SK-N-SH treated with all-trans-retinoic acid at 6 μM for 48 hours (cell line): ENCODE measurements at regions not wholly inside any gene's neighbourhood (a gene's known extent, or its start where the extent isn't known, plus 50 kb on each side); places are given as distances from the start of the nearest gene placed in this dataset.

ENCODE experiments used
- CREB5 ChIP-seq: fragments of 250-450 bp; sonication (Bioruptor Pico); IDR thresholded peaks from 2 replicates; pipeline ENCODE4 v1.5.1; 2020; ENCODE audit warnings: low read depth, mild to moderate bottlenecking, moderate library complexity
- CSRNP3 ChIP-seq: fragments of 250-450 bp; sonication (Bioruptor Pico); IDR thresholded peaks from 2 replicates; pipeline ENCODE4 v1.5.1; 2021; ENCODE audit warnings: mild to moderate bottlenecking, moderate library complexity
- ESRRG ChIP-seq: fragments of 250-450 bp; sonication (Bioruptor Pico); IDR thresholded peaks from 2 replicates; pipeline ENCODE4 v1.6.1; 2021; ENCODE audit warnings: mild to moderate bottlenecking
- OSR1 ChIP-seq: fragments of 250-450 bp; sonication (Bioruptor Pico); IDR thresholded peaks from 2 replicates; pipeline ENCODE4 v1.8.0; 2022; ENCODE audit warnings: moderate library complexity, mild to moderate bottlenecking, inconsistent platforms
- PATZ1 ChIP-seq: fragments of 250-450 bp; sonication (Bioruptor Pico); IDR thresholded peaks from 2 replicates; pipeline ENCODE4 v1.8.0; 2020; ENCODE audit warnings: mild to moderate bottlenecking, moderate library complexity, borderline replicate concordance
- RARB ChIP-seq: fragments of 250-450 bp; sonication (Bioruptor Pico); IDR thresholded peaks from 2 replicates; pipeline ENCODE4 v1.8.0; 2021; ENCODE audit warnings: mild to moderate bottlenecking, moderate library complexity
- TCF4 ChIP-seq: fragments of 250-450 bp; sonication (Bioruptor Pico); IDR thresholded peaks from 2 replicates; pipeline ENCODE4 v1.8.0; 2021; ENCODE audit warnings: mild to moderate bottlenecking, moderate library complexity, borderline replicate concordance
- TSHZ2 ChIP-seq: fragments of 250-450 bp; sonication (Bioruptor Pico); IDR thresholded peaks from 2 replicates; pipeline ENCODE4 v1.5.0; 2020; ENCODE audit warnings: mild to moderate bottlenecking, moderate library complexity
- ZC3H10 ChIP-seq: fragments of 250-450 bp; sonication (Bioruptor Pico); IDR thresholded peaks from 2 replicates; pipeline ENCODE4 v1.5.1; 2021; ENCODE audit warnings: mild to moderate bottlenecking, moderate library complexity
- ZFP30 ChIP-seq: fragments of 450-650 bp; formaldehyde crosslinking; IDR thresholded peaks from 2 replicates; pipeline ENCODE4 v1.5.0; 2022; ENCODE audit warnings: mild to moderate bottlenecking, moderate library complexity
- ZNF565 ChIP-seq: fragments of 450-650 bp; formaldehyde crosslinking; conservative IDR thresholded peaks from 2 replicates; pipeline ENCODE4 v1.5.0; 2020; ENCODE audit warnings: low read depth, mild to moderate bottlenecking, moderate library complexity
- TF ChIP-seq, protein P1 (sequence below): fragments of 250-450 bp; sonication (Bioruptor Pico); IDR thresholded peaks from 2 replicates; pipeline ENCODE4 v1.8.0; 2021; ENCODE audit warnings: low read depth, mild to moderate bottlenecking, moderate library complexity, borderline replicate concordance

- no peak for TF ChIP-seq ESRRG (CRISPR knock-in tag)
- TF ChIP-seq, protein P1, sequence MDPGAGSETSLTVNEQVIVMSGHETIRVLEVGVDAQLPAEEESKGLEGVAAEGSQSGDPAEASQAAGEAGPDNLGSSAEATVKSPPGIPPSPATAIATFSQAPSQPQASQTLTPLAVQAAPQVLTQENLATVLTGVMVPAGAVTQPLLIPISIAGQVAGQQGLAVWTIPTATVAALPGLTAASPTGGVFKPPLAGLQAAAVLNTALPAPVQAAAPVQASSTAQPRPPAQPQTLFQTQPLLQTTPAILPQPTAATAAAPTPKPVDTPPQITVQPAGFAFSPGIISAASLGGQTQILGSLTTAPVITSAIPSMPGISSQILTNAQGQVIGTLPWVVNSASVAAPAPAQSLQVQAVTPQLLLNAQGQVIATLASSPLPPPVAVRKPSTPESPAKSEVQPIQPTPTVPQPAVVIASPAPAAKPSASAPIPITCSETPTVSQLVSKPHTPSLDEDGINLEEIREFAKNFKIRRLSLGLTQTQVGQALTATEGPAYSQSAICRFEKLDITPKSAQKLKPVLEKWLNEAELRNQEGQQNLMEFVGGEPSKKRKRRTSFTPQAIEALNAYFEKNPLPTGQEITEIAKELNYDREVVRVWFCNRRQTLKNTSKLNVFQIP (CRISPR knock-in tag): no peak
- TF ChIP-seq ZNF565 (CRISPR knock-in tag): no peak
- TF ChIP-seq CREB5: no peak
- TF ChIP-seq TSHZ2 (CRISPR knock-in tag): no peak
- no peak for TF ChIP-seq ZFP30 (CRISPR knock-in tag)
- no peak for TF ChIP-seq OSR1 (CRISPR knock-in tag)
- no peak for TF ChIP-seq CSRNP3 (CRISPR knock-in tag)
- no peak for TF ChIP-seq PATZ1
- TF ChIP-seq RARB: no peak
- no peak for TF ChIP-seq TCF4 (CRISPR knock-in tag)
- no peak for TF ChIP-seq ZC3H10 (CRISPR knock-in tag)
Measured at GRCh38 chr21:27388825-27389224, 421.9 kb upstream of the ADAMTS5 start.
